HS-5 (cell line): ENCODE measurements at regions not wholly inside any gene's neighbourhood (a gene's known extent, or its start where the extent isn't known, plus 50 kb on each side); places are given as distances from the start of the nearest gene placed in this dataset.

Experiments
- DNase-seq: peaks from one replicate; pipeline ENCODE4 v3.0.0-alpha.2; 2012; ENCODE audit warnings: low read depth

DNA sequence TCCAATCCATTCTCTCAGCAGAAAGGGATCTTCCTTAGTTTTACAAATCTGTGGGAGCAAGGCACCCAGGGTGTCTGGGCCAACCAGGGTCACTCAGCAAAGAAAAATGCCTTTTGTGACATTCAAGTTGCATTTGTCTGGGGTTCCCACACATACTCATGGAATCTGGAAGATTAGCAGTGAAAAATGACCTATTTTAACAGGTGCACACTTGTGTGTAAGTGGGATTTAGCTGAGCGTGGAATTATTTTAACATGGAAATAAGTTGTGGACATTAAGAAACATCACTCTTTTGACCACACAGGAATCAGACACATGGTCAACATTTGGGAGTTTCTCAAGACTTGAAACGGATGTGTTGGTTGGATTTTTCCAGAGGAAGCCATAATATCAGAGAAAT lies 234.9 kb downstream of the OPA1 start:
- DNase-seq, result no peak

DNA sequence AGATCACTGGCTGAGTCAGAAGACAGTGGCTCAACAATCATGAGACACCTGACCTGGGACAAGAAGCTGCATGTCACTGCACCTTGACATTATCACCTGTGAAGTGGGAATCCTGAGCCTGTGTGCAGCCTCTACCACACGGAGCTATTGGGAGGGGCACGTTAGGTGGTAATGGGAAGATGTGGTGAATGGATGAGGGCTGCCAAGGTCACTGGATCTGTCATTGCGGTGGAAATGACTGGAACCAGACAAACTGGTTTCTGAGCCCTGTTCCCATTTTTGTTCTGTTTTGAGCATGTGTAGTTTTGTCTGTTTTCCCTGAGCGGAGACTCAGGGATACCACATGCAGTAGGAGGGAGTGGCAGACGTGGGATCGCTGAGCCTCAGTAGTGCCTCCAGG lies 235.5 kb downstream of the OPA1 start:
- no peak for DNase-seq

DNA sequence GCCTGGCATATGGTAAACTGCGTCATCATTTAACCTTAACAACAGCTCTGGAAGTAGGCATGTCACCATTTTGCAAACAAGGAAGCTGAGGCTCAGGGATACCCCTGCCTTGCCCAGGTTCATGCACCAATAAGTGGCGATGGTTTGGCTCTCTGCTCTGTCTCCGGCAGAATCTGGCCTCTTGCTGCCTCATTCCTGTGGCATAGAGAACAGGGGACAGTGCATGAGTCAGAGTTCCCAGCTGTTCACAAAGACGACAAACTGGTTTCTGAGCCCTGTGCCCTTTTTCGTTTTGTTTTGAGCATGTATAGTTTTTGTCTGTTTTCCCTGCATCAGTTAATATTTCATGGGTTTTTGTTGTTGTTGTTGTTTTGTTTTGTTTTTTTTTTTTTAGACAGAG lies 236.8 kb downstream of the OPA1 start:
- DNase-seq, result no peak

DNA sequence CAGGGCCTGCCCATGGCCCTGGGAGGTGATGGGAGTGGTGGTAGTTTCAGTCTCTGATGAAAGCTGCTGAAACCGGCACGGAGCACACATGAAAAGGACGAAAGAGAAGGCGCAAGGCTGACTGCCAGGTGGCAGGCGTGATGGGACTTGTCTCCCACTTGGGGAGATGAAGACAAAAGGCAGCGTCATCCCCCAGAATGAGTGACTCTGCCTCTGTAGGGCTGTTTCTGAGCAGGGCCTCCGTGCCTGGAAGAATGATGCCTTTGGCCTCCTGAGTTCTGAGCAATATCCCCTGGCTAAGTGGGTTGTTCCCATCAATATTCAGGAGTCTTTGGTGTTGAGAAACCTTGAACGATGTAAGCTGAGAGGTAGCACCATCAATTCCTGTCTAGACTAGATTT lies 237.8 kb downstream of the OPA1 start:
- no peak for DNase-seq

DNA sequence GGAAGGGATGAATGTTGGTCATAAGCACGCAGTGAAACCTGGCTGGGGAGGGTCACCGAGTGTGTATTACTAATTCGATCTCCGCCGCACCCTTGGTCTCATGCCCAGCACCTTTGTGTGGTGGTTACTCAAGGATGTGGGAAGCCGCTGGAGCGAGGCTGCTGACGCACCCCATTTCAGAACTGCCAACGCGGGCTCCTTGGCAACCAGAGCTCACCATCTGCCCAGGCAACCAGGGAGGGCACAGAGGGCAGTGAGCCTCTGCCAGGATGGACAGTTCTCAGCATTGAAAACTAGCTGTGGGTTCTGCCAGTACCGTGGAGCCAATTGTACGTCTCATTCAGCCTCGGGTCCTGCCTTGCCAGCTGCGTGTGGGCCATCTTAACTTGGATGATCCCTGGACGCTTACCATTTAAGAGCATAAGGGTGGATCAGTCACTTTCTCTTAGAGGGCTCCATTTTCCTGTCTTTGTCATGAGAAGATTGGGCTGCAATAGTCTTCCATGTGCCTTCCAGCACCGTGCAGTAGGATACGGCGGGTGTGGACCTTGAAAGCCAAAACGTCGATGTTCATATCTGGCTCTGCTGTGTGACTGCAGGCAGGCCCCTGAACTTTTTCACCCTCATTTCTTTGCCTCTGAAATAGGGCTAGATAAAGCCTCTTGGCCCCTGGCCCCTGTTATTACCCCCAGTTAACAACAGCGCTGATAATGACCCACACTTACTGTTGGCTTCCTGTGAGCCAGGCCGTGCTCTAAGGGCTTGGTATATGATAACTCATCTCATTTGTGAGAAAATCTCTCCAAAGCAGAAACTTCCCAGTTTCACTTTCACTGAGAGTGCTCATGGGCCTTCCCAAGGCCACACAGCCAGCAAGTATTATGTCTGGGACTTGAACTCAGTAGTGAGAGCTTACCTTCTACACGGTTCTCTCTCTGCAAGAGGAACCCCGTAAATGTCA lies 238.8 kb downstream of the OPA1 start:
- no peak for DNase-seq

DNA sequence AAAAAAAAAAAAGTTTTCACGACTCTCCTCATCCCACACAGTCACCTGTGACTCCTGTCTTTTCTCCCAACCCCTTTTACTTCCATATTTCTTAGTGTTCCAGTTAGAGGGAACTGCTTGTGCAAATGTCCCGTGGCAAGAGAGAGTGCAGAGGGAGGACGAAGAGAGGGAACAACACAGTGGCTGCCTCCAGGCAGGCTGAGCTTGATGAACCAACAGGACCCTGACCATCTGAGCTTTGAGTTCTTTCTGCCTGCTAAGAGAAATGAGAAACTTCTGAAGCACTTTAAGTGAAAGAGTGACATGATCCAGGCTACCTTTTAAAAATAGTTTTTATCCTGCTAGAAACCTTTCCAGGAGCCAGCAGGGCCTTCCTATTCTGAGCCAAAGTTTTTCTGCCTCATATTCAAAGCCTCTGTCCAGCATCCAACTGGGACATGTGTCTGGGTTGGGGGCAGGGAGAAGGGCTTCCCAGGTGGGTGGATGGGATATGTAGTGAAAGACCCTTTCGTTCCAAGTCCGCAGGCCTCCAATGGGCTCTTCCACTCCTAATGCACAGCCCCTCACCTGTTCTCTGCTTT lies 239.9 kb downstream of the OPA1 start:
- DNase-seq, result no peak

DNA sequence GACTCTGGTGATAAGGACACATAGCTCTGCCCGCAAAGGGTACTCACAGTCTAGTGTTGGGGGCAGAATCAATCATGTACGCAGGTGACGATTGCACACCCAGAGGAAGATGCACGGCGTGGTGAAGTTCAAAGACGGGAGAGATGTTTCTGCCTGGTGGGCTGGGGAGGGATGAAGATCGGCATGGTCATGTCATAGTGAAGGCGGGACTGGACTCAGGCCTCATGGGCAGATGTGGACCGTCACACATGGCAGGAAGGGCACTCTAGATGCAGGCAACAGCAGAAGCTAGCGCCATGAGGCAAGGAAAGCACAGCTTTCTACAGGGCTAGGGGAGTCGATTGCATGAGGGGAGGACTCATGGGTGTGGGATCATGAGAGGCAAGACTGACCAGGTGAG lies 240.6 kb downstream of the OPA1 start:
- DNase-seq, result no peak

DNA sequence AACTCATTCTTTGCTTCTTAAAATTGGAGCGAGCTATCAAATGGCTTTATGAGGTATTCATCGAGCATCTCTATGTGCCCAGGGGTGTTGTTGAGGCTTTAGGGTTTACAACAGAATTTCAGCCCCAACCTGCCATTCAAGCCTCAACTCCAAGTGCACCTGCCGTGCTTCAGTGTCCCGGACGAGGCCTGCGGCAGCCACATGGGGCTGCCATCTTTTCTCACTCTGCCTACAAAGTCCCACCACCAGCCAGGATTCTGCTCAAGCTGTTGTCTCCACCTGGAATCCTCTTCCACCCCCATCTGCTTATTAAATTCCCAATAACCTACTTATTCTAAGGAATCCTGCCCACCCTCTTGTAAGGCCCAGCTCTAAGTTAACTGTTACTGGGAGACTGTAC lies 242.4 kb downstream of the OPA1 start:
- DNase-seq, result no peak

DNA sequence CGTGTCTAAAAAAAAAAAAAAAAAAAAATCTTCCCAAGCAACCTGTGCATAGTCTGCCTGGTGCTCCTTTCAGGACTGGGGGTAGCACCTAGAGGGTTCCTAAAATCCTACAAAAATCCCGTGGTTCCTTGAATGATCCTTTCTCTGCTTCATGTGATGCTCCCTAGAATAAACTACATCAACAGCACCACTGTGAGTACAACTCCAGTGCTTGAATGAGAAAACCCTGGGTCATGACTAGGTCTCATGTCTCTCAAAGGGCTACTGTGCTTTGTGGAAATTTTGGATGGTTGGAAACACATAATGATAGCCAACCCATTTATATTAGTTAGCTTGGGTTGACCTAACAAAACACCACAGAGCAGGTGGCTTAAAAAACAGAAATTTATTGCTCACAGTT lies 243.5 kb downstream of the OPA1 start:
- DNase-seq, result no peak

DNA sequence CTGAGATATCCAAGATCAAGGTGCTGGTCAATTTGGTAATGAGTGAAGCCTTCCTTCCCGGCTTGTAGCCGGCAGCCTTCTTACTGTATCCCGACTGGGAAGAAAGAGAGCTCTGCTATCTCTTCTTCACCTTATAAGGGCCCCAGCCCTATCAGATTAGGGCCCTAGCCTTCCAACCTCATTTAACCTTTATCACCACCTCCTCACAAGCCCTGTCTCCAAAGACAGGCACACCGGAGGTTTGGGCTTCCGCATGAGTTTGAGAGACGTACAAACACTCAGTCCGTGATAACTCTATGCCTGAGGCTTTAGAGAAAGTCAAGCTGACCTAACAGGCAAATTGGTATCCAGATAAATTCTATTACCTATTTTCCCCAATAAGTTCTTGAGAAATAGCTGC lies 243.9 kb downstream of the OPA1 start:
- DNase-seq, result no peak

DNA sequence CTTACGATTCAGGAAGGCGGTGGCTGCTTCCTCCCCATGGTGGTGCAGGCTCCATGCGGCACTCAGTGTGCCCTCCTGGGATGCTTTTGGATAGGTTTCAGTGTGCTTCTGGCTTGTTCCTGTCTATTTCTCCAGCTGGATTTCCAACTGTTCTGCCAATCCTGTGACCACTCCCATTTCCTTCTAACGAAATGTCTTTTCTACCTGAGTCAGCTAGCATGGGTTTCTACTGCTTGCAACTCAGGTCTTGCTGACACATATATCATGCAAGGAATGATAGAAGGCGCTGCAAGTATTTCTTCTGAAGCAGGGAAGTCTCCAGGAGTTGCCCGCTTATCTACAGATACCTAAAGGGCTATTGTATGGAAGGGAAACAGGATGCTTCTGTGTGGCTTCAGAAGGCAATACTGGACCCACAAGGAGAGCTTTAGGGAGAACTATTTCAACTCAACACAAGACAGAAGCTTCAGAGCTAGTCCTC lies 244.4 kb downstream of the OPA1 start:
- DNase-seq, result no peak

DNA sequence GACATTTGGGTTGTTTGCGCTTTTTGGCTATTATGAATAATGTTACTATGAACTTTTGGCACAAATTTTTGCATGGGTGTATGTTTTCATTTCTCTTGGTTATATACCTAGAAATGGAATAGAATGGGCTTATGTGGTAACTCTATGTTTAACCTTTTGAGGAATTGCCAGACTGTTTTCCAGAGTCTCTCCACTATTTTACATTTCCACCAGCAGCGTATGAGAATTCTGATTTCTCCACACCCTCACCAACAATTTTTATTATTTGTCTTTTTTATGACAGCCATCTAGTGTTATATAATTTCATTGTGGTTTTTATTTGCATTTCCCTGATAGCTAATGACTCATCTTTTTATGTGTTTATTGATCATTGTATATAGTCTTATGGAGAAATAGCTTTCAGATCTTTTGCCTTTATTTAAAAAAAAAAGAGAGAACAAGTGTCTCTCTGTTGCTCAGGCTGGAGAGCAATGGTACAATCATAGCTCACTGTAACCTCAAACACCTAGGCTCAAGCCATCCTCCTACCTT lies 247.2 kb downstream of the OPA1 start:
- no peak for DNase-seq

DNA sequence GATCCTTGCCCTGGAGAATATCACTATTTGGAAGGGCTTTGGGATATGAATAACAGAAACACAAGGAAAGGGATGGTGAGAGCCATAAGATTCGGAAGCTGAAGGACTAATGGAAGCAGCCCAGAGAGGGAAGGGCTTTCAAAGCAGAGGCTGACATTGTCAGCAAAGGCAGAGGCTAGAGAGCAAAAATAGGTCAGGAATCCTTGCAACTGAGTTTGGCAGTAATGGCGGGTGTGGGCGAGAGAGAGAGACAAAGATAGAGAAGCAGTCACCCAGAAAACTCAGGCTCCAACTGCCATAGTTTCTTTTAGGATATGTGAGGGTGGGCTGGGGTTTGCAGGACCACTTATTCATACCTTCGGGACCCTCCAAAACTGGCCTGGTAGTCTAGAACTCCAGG lies 248.6 kb downstream of the OPA1 start:
- no peak for DNase-seq

DNA sequence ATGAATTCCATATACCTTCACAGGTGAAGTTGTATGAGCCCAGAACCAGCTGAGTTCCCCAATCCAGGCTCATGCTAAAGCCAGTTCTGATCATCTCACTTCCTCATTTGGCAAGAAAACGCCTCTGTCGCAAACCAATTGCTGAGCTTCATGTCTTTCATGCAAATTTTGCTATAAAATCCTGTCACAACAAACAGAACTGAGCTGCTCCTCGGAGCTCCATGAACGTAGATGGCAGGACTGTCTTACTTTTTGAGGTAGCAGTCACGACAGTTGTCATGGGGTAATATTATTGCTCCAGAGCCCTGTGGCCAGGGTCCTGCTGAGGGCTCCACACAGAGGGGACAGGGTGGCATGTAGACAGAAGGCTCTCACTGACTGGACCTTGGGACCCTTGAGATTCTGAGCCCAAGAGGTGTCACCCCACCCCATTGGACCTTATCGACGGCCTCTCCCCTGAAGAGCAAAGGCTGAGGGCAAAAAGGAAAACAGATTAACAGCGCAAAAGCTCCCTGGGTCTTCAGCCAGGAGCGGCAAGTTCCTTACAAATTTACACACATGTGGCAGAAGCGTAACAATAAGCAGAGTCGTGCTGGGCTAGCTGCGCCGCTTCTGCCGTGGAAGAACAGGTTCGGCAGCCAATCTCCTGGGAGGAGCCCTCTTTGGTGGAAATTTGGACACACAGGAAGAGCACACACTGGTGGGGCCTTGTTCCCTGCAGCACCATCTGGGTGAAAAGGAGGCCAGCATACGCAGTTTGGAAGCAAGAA lies 249.2 kb downstream of the OPA1 start:
- no peak for DNase-seq

DNA sequence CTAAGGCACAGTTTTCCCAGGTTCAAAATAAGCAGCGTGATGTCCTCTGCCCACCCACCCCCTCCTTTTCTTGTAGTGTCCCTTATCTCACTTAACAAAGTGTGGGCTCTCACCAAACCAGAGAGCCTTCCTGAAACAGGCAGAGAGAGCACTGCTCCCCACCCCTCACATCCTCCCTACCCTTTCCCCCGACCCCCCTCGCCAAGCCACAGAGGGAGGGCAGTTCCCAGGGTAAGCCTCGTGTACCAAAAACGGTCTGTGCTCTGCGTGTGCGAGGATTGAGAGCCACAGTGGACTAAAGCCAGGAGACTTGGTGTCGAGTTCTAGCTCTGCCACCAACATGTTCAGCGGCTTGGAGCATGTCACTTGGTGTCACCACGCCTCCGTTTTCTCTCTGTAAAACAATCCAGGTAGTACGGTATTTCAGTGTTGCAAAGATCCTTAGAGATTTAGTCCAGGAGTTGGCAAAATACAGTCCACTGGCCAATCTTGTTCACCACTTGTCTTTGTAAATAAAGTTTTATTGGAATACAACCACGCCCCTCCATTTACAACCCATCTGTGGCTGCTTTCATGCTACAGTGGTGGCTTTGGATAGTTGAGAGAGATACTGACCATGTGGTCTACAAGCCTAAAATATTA lies 249.9 kb downstream of the OPA1 start:
- no peak for DNase-seq

DNA sequence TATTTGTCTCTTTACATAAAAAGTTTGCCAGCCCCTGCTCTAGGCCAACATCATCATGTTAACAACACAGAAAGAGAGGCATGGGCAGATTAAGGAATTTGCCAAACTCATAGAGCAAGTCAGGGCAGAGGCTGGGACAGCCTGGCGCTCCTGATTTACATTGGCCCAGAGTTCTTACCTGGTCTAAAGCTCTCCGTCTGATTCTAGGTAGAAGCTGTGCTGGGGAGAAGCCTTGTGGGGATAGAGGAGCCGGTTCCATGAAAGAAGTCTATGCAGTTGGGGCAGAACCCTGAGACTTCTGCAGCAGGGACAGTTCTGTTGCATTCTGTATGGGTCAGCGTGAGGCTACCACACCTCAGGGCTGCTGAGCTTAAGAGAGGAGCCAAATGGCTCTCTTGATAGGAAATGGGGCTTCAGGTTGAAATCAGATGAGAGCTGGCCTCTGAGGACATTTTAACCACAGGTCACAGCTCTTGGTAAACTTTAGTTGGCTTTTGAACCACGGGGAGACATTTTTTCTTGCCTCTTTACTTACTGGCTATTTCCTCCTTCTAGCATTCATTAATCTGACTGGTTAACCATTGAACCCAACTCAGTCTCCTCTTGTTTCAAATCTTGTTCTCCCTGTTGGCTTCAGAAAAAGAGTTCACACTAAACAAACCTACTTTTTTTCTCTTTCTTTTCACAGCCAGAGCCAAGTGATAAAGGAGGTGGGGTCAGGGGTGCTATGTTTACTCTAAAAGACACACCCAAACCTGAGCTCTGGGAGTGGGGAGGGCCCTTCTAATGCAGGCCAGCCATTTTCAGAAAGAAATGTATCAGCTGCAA lies 250.7 kb downstream of the OPA1 start:
- DNase-seq, result no peak

DNA sequence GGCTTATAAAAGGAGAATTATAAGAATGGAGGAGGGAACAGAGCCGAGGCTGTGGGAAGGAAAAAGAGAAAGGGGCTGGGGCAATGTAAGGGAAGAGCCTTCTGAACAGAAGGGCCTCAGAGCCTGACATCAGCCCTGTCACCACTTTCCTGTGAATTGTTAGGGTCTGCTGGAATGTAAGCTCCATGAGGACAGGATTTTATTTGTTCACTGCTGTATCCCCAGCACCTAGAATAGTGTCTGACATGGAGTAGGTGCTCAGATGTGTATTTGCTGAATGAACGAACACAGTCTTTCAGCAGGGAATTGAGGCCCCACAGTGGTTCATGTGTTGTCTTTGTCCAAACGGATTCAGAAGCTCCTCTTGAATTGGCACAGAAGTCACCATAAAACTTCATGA lies 251.5 kb downstream of the OPA1 start:
- no peak for DNase-seq

DNA sequence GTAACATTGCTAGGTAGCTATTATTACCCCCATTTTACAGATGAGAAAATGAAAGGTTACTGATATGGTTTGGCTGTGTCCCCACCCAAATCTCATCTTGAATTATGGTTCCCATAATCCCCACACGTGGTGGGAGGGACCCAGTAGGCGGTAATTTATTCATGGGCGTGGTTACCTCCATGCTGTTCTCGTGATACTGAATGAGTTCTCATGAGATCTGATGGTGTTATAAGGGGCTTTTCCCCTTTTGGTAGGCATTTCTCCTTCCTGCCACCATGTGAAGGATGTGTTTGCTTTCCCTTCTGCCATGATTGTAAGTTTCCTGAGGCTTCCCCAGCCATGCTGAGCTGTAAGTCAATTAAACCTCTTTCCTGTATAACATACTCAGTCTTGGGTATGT lies 252.1 kb downstream of the OPA1 start:
- DNase-seq, result no peak

DNA sequence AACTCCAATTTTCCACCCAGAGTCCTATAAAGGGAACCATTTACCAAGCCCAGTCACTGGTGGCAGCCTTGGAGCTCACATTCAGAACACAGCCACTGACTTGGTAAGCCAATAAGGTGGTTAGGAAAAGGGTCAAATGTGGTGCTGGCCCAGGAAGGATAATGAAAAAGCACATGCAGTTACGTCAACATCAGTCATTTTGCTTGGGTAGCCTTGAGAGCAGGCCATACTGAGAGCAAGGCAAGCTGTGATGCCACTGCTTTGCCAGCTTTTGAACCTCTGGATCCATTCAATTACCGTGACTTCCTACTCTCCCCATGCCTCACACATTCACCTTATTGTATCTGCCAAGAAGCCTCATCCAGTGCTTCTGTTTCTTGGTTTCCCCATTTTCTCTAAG lies 253.6 kb downstream of the OPA1 start:
- no peak for DNase-seq

DNA sequence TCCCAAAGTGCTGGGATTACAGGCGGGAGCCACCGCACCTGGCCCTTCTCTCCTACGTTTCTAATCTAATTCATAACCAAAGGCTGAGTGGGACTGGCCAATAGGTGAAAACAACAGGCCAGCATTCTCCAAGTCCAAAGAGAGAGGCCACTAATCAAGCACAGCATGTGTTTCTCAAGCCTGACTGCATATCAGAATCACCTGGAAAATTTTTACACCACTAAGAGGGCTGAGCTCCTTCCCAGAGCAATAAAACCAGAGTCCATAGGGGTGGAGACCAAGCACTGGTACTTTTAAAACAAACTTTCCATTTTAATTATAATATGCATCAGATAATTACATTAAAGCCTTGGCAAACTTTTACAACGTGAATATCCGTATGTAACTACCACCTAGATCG lies 254.4 kb downstream of the OPA1 start:
- no peak for DNase-seq

DNA sequence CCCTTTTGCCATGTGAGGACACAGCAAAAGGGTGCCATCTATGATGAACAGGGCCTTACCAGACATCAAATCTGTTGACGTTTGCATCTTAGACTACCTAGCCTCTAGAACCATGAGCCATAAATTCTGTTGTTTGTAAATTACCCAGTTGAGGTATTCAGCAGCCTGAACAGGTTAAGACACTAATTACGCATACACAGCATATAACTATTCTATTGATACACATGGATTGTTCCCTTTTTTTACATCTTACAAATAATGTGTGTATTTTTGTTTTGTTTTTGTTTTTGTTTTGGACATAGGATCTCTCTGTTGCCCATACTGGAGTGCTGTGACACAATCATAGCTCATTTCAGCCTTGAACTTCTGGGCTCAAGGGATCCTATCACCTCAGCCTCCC lies 255.5 kb downstream of the OPA1 start:
- DNase-seq, result no peak
